ENCODE measurements at regions not wholly inside any gene's neighbourhood (a gene's known extent, or its start where the extent isn't known, plus 50 kb on each side); places are given as distances from the start of the nearest gene placed in this dataset.

GRCh38 chr15:69880571-69881301 is 217.0 kb downstream of the TLE3 start:
- DNase-seq: no peak

DNA sequence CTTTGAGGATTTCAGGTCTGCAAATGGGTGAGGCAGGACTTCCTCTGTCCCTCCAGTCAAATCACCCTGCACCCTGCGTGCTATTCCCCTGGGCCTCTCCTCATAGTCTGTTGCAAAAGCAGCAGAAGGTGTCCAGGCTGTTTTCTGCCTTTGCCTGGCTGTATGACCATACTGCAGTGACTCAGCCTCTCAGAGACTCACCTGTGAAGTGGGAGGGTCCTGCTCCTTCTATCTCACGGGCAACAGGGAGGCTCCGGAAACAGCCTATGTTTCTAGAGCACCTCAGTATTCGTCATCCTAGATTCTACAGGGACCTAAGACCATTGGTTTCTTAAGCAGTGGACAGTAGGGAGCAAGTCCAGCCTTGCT is 216.4 kb downstream of the TLE3 start:
- no peak for DNase-seq

GRCh38 chr15:69881766-69882165 is 216.0 kb downstream of the TLE3 start:
- DNase-seq: no peak

DNA sequence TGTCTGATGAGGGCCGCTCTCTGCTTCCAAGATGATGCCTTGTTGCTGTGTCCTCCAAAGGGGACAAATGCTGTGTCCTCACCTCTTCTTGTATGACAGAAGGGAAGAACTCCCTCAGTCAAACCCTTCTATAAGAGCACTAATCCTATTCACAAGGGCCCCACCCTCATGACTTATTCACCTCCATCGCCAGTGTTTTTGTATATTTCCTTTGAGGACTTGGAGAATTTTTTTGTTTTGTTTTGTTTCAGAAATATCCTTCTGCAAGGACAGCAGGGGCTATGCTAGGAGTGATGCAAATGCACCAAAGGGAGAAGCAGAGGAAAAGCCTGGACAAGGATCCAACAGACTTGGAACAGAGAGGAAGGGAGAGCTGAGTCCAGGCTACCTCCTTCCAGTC is 214.4 kb downstream of the TLE3 start:
- DNase-seq: no peak

GRCh38 chr15:69885173-69885955 is 212.4 kb downstream of the TLE3 start:
- no peak for DNase-seq

DNA sequence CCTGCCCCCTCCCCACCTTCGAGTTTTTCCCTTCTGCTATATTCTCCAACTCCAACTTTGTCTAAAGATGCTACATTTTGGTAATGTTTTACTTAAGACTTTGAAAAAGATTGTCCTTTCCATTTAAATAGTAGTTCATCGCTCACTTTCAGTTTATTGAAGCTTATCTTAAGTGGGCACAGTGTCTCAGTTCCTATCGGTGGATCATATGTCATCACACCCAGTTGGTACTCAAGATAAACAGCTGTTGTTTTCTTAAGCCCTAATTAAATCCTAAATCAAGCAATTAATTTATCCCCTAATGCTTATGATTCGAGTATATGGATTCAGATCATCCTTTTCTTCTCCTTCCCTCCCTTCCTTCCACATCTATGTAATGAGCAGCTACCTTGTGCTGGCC is 210.7 kb downstream of the TLE3 start:
- no peak for DNase-seq

DNA sequence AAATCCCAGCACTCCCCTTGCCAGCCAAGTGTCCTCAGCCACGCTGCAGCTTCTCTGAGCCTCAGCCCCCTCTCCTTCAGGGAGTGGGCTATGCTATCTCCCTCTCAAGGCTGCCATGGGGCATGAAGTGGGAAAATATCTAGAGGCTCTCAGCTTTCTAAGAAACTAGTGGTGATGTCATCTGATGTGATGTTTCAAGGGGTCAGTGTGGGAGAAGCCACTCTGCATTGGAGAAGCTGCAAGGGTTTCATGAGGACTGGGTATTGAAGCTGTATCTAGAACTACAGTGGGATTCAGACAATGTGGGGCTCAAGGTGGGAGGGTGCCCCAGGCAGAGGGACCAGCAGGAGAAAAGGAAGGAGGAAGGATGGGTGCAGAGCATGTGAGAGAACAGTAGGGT is 210.2 kb downstream of the TLE3 start:
- DNase-seq: no peak

- DNase-seq: no peak
Observed at GRCh38 chr15:69888406-69888805, 209.3 kb downstream of the TLE3 start.

DNA sequence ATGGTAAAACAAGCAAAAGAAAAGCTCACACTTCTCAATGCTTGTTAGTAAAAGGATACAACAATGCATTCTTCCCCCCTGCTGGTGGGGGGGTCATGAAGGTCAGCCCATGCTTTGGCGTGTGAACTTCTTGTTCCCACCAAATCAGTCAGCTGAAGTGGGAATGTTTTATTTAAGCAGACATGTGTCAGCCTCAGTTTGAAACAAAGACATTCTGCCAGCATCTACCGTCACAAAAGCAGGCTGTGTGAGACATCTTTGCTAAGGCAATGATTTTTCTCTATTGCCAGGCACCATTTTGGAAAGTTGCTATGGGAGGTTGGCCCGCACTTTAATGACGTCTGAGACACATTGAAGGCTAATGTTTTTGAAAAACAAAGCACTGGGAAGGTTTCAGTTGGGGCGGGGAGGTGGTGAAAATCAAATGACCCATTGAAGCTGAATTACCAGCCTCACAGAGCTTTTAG is 206.6 kb downstream of the TLE3 start:
- DNase-seq: no peak

GRCh38 chr15:69891606-69892005 is 206.1 kb downstream of the TLE3 start:
- no peak for DNase-seq

GRCh38 chr15:69892351-69892750 is 205.4 kb downstream of the TLE3 start:
- no peak for DNase-seq

- no peak for DNase-seq
Observed at GRCh38 chr15:69893086-69893485, 204.6 kb downstream of the TLE3 start.

DNA sequence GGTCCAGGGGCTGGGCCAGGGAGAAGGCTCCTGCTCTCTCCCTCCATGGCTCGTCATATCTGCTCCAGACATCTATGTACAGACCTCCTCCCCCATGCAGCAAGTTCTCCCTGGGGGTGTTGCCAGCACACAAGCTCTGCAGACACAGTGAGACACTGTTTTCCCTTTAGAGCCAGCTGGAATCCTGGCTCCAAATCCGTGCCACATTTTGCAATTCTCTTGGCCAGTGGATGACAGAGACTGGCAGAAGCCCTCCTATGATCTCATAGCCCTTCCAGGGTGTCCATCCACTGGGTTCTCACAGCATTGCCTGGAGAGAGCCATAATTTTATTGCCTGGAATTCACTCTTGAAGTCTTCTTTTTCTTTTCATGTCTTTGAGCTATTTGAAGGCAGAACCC is 203.9 kb downstream of the TLE3 start:
- no peak for DNase-seq

GRCh38 chr15:69895202-69895601 is 202.5 kb downstream of the TLE3 start:
- DNase-seq: no peak

- no peak for DNase-seq
Observed at GRCh38 chr15:69896606-69897005, 201.1 kb downstream of the TLE3 start.

- DNase-seq: no peak
Observed at GRCh38 chr15:69897061-69897460, 200.7 kb downstream of the TLE3 start.

DNA sequence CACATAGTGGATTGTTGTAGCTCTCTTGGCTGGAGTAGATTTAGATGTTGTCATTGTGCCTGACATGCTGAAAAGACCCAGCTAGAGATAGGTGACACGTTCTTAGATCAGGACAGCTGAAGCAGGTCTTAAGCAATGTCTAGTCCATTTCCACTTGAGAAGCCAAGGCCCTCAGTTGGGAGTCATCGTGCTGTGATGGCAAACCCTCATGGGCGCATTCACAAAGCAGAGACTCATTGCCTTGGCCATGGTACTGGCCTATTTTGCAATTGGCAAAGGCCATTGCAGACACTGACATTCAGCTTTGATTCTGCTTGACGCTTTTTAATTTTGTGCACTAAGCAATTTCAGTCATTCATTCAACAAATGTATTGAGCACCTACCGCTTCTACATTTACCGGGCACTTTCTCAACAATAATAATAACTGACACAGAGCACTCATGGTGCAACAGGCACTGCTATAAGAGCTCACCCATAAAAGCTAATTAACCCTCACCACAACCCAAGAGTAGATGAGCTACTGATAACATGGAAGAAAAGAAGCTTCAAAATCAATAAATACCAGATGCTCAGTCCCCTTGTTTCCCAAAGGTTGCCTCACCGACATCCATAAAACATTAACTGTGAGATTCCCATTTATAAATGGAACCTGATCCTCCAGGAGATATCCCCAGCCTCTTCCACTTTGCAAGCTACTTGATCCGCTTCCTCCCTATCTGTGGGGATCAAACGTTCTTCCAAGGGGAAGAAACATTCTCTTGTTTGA is 200.1 kb downstream of the TLE3 start:
- DNase-seq: no peak

DNA sequence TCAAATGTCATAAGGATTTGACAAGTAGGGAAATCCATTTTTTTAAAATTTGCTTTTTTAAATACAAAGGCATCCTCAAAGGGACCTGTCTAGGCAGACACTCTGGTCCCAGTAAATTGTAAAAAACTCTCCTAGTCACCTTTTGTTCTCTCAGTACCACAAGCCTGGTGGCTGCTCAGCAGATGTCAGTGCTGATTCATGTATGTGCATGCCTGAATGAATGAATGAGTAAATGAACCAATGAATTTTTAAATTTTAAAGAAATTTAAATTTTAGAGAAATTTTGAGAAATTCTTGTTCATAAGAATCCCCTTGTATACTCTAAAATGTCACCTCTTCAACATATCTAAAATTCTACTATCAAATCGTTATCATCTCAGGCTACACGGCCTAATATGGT is 199.5 kb downstream of the TLE3 start:
- no peak for DNase-seq

DNA sequence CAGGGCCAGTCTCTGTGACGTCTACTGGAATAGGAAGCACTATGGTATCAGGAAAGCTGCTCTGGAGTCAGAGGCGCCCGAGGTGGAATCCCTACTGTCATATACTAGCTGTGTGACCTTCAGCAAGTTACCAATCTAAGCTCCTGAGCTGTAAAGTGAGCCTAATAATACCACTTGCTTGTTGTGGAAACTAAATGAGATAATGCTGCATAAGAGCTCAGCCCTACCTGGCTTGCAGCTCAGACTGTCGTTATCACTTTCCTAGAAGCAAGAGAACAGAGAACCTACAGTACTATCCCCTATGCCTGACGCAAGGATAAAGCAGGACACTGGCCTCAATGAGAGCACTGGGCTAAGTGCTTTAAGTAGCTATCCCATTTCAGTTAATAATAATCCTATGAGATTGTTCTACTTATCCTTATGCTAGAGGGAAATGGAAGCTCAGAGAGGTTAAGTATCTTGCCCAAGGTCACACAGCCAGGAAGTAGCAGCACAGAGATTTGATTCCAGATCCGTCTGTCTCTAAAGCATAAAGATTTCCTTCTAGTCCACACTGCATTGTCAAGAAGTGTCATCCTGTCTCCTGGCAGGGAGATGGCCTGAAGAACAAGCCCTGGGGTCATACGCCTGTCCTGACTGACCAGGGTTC is 195.2 kb downstream of the TLE3 start:
- no peak for DNase-seq

GRCh38 chr15:69903470-69904469 is 193.9 kb downstream of the TLE3 start:
- DNase-seq: no peak

GRCh38 chr15:69906256-69907185 is 191.2 kb downstream of the TLE3 start:
- no peak for DNase-seq
